Parathyroid adenoma (tissue), 2 donors: ENCODE measurements at regions not wholly inside any gene's neighbourhood (a gene's known extent, or its start where the extent isn't known, plus 50 kb on each side); places are given as distances from the start of the nearest gene placed in this dataset.

ENCODE experiments used
- H2AFZ ChIP-seq: fragments of 300-600 bp; sonication (generic); one replicate; pipeline ENCODE4 v1.7.0; 2017; ENCODE audit warnings: antibody characterized with exemption, mild to moderate bottlenecking
- H3K27ac ChIP-seq: fragments of 300-600 bp; sonication (generic); one replicate; pipeline ENCODE4 v1.7.0; 2017
- H3K27me3 ChIP-seq: fragments of 300-600 bp; sonication (generic); one replicate; pipeline ENCODE4 v1.7.0; 2017; ENCODE audit warnings: low read length; ENCODE audit not compliant: control insufficient read depth, insufficient read depth
- H3K36me3 ChIP-seq: fragments of 300-600 bp; sonication (generic); one replicate; pipeline ENCODE4 v1.7.0; 2017; ENCODE audit warnings: low read length; ENCODE audit not compliant: control insufficient read depth, insufficient read depth
- H3K4me1 ChIP-seq: fragments of 300-600 bp; sonication (generic); one replicate; pipeline ENCODE4 v1.7.0; 2017; ENCODE audit warnings: control low read depth
- H3K4me2 ChIP-seq: fragments of 300-600 bp; sonication (generic); one replicate; pipeline ENCODE4 v1.7.0; 2017; ENCODE audit warnings: low read length
- H3K4me3 ChIP-seq: fragments of 300-600 bp; sonication (generic); one replicate; pipeline ENCODE4 v1.7.0; 2017; ENCODE audit warnings: low read depth, low read length
- H3K79me2 ChIP-seq: fragments of 300-600 bp; sonication (generic); one replicate; pipeline ENCODE4 v1.7.0; 2017; ENCODE audit warnings: control low read depth
- H3K9ac ChIP-seq: fragments of 300-600 bp; sonication (generic); one replicate; pipeline ENCODE4 v1.7.0; 2017; ENCODE audit warnings: mild to moderate bottlenecking
- H3K9me3 ChIP-seq: fragments of 300-600 bp; sonication (generic); one replicate; pipeline ENCODE4 v1.7.0; 2017; ENCODE audit warnings: low read length; ENCODE audit not compliant: control insufficient read depth
- TF ChIP-seq, protein P1 (sequence below): fragments of 300-600 bp; sonication (generic); IDR thresholded peaks from one replicate; pipeline ENCODE4 v1.7.0; 2017; ENCODE audit warnings: antibody characterized with exemption, mild to moderate bottlenecking
- donor health status: primary hyperparathyroidism.

GRCh38 chr21:17002594-17003257 lies 510.1 kb upstream of the CXADR start:
- Histone ChIP-seq H3K27ac (no peak overlapping the region), H3K4me3 (no peak overlapping the region)

GRCh38 chr21:17003258-17003615 lies 509.6 kb upstream of the CXADR start:
- Histone ChIP-seq H3K79me2 (no peaks in the 10 kb centered on the region), H3K4me2 (no peak overlapping the region), H3K36me3 (no peaks in the 10 kb centered on the region), H3K9me3 (no peaks in the 10 kb centered on the region), H2AFZ (no peak overlapping the region), H3K4me3 (no peak overlapping the region), H3K9ac (no peak overlapping the region), H3K27ac (no peak overlapping the region), H3K27me3 (no peaks in the 10 kb centered on the region), H3K4me1 (no peaks in the 10 kb centered on the region)
- TF ChIP-seq, protein P1, sequence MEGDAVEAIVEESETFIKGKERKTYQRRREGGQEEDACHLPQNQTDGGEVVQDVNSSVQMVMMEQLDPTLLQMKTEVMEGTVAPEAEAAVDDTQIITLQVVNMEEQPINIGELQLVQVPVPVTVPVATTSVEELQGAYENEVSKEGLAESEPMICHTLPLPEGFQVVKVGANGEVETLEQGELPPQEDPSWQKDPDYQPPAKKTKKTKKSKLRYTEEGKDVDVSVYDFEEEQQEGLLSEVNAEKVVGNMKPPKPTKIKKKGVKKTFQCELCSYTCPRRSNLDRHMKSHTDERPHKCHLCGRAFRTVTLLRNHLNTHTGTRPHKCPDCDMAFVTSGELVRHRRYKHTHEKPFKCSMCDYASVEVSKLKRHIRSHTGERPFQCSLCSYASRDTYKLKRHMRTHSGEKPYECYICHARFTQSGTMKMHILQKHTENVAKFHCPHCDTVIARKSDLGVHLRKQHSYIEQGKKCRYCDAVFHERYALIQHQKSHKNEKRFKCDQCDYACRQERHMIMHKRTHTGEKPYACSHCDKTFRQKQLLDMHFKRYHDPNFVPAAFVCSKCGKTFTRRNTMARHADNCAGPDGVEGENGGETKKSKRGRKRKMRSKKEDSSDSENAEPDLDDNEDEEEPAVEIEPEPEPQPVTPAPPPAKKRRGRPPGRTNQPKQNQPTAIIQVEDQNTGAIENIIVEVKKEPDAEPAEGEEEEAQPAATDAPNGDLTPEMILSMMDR, result no peak

More at GRCh38 chr21:17002594-17003257, 510.1 kb upstream of the CXADR start:
- Histone ChIP-seq H3K4me1 (no peaks in the 10 kb centered on the region), H3K79me2 (no peaks in the 10 kb centered on the region), H3K9me3 (no peaks in the 10 kb centered on the region), H3K4me2 (no peak overlapping the region), H3K9ac (no peak overlapping the region), H2AFZ (no peak overlapping the region), H3K36me3 (no peaks in the 10 kb centered on the region), H3K27me3 (no peaks in the 10 kb centered on the region)
- TF ChIP-seq, protein P1, result no peak

- Histone ChIP-seq H3K27me3 (no peaks in the 10 kb centered on the region), H3K4me1 (no peaks in the 10 kb centered on the region), H3K4me2 (peak overlapping the region; percentile 51), H3K27ac (no peak overlapping the region), H3K4me3 (peak overlapping the region; percentile 28), H3K9ac (no peak overlapping the region), H3K9me3 (no peaks in the 10 kb centered on the region), H3K36me3 (no peaks in the 10 kb centered on the region), H3K79me2 (no peaks in the 10 kb centered on the region), H2AFZ (no peak overlapping the region)
- TF ChIP-seq, protein P1, result no peak
These were observed 509.0 kb upstream of the CXADR start for GRCh38 chr21:17003763-17004373.

GRCh38 chr21:17032141-17032655 lies 480.6 kb upstream of the CXADR start:
- Histone ChIP-seq H3K9me3 (no peaks in the 10 kb centered on the region), H2AFZ (no peak overlapping the region), H3K4me2 (no peak overlapping the region), H3K27ac (no peak overlapping the region), H3K79me2 (no peaks in the 10 kb centered on the region), H3K36me3 (no peaks in the 10 kb centered on the region), H3K4me1 (no peaks in the 10 kb centered on the region), H3K9ac (no peak overlapping the region), H3K27me3 (no peaks in the 10 kb centered on the region), H3K4me3 (no peak overlapping the region)
- TF ChIP-seq, protein P1, result no peak
